ENCODE measurements at regions not wholly inside any gene's neighbourhood (a gene's known extent, or its start where the extent isn't known, plus 50 kb on each side); places are given as distances from the start of the nearest gene placed in this dataset.
A peak's percentile ranks its signal among the peaks of the same experiment; 100 is the strongest.

DNA sequence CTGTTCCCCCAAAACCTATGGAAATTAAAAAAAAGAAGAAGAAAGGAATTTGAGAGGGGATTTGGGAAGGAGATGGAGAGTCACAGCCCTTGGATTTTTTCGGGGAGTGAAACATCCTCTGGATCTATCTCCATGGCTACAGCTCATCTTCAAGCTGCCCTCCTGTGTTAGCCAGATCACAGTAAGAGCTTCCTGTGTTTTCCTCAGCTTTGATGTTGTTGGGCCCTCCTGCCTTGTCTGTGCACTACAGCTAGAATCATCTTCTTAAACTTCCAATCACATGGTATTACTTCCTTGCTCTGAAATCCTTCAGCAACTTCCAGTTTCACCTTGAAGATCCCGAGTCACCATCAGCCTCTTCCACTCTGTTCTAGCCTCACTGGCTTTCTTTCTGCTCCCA is 207.8 kb upstream of the ZFP64 start:
- DNase-seq (ENCODE audit: low read depth) = no peak
- TF ChIP-seq, protein P1, sequence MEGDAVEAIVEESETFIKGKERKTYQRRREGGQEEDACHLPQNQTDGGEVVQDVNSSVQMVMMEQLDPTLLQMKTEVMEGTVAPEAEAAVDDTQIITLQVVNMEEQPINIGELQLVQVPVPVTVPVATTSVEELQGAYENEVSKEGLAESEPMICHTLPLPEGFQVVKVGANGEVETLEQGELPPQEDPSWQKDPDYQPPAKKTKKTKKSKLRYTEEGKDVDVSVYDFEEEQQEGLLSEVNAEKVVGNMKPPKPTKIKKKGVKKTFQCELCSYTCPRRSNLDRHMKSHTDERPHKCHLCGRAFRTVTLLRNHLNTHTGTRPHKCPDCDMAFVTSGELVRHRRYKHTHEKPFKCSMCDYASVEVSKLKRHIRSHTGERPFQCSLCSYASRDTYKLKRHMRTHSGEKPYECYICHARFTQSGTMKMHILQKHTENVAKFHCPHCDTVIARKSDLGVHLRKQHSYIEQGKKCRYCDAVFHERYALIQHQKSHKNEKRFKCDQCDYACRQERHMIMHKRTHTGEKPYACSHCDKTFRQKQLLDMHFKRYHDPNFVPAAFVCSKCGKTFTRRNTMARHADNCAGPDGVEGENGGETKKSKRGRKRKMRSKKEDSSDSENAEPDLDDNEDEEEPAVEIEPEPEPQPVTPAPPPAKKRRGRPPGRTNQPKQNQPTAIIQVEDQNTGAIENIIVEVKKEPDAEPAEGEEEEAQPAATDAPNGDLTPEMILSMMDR (IDR thresholded peaks at IDR 0.05; ENCODE audit: low read depth, low read length, missing control alignments) = no peak
- H3K4me3 ChIP-seq (ENCODE audit: low read depth, low read length) = no peak overlapping the region
- in situ Hi-C loops (cut with HindIII; ENCODE audit: low sequenced_read_pairs) = no loop called here

DNA sequence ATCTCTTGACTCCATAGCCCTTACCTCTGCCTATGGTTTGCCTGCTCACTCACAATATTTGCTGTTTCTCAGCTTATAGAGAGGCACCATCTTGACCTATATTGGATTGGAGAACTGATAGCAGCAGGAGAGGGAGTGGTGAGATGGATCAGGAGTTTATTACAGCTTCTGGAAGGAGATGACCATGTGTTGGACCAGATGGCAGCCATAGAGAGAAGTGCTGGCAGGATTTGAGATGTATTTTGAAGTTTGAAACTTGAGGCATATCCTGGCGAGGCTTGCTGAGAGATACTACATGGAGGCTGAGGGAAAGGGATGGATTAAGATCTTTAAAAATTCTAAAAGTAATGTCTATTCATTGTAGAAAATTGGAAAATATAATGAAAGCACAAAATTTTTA is 198.0 kb upstream of the ZFP64 start:
- TF ChIP-seq, protein P1 (IDR thresholded peaks at IDR 0.05; ENCODE audit: low read depth, low read length, missing control alignments) = no peak
- no peak for DNase-seq (ENCODE audit: low read depth)
- H3K4me3 ChIP-seq (ENCODE audit: low read depth, low read length) = no peak overlapping the region
- in situ Hi-C loops (cut with HindIII; ENCODE audit: low sequenced_read_pairs) = no loop called here

DNA sequence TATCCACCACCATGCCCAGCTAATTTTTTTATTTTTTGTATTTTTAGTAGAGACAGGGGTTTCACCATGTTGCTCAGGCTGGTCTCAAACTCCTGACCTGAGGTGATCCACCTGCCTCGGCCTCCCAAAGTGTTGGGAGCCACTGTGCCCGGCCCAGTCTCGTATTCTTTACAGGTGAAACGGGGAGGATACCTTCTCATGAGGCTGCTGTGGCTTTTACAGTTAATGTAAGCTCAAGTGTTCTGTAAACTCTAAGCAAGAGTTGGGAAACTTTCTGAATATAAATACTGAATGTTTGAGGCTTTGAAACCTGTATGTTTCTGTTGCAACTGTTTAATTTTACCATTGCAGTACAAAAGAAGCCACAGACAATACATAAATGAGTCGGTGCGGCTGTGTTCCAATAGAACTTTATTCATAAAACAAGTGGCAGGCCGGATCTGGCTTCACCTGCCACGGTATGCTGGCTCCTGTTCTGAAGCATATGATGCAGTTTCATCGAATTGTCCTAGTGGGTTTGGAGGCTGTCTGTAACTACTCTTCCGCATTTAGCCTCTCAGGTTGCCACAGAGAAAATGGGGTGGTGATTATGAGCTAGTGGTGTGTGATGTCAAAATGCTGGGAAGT is 192.5 kb upstream of the ZFP64 start:
- DNase-seq (ENCODE audit: low read depth) = no peak

DNA sequence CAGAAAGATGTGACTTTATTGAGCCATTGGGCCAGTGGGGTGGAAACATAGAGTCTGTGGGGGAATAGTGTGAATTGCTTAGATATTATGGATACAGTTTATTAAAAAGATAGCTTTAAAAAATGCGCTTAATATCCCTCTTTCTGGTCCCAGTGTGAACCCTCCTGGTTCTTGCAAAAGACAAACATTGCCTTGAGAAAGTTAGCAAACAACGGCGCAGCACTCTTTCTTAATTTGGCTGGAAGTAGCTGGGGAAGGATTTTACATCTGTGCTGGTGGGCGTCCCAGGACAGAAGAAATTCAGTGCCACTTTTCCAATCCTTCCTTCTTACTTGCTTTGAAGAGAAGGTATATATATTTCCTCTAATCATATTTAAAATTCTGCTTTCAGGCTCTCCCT is 191.4 kb upstream of the ZFP64 start:
- DNase-seq (ENCODE audit: low read depth) = no peak
- TF ChIP-seq, protein P1 (IDR thresholded peaks at IDR 0.05; ENCODE audit: low read depth, low read length, missing control alignments) = no peak
- no peak overlapping the region for H3K4me3 ChIP-seq (ENCODE audit: low read depth, low read length)
- in situ Hi-C loops (cut with HindIII; ENCODE audit: low sequenced_read_pairs) = no loop called here

More for the DNA sequence above, 192.5 kb upstream of the ZFP64 start:
- no peak overlapping the region for H3K4me3 ChIP-seq (ENCODE audit: low read depth, low read length)
- in situ Hi-C loops (cut with HindIII; ENCODE audit: low sequenced_read_pairs) = no loop called here
- TF ChIP-seq, protein P1 (IDR thresholded peaks at IDR 0.05; ENCODE audit: low read depth, low read length, missing control alignments) = no peak

DNA sequence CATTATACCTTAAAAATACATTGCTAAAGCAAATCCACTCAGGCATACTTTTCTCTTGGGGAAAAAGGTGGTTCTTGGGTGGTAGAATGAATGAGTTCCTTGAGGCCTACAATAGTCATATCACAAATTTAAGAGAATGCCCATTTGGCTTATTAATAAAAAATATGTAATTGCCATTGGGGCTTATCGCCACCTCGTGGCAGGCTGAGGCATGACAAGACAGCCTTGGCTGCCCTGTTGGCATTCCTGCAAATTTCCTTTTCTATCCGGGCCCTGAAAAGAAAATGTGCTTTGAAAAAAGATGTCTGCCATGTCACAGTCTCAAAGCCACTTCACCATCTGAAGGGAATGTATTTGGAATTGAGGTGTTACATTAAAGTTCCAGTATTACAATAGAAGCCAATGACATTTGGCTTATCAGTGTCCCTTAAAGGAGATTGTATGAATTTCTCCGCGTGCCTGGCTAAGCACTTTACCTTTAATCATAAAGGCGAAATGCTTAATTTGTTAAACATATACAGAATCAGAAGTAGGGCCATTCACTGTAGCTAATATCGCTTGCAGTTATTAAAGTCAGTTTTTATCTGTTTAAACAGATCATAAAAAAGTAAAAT is 188.3 kb upstream of the ZFP64 start:
- no peak for DNase-seq (ENCODE audit: low read depth)
- TF ChIP-seq, protein P1 (IDR thresholded peaks at IDR 0.05; ENCODE audit: low read depth, low read length, missing control alignments) = peak; percentile 87
- in situ Hi-C loops (cut with HindIII; ENCODE audit: low sequenced_read_pairs) = no loop called here
- H3K4me3 ChIP-seq (ENCODE audit: low read depth, low read length) = no peak overlapping the region

DNA sequence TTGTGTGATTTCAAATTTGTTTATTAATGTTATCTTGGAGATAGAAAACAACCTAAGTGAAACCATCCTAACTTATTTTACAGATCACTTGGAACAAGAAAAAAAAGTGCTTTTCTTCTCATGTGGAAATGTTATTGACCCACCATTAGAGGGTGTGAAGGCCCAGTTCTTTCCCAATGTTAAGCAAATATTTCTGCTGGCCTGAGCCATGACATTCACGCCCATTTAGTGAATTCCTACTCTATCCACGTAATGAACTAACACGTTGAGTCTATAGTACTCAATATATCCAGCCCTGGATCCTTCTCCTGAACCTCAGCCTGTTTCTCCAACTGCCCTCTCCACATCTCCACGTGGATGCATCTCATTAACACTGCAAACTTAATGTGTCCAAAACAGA is 180.6 kb upstream of the ZFP64 start:
- in situ Hi-C loops (cut with HindIII; ENCODE audit: low sequenced_read_pairs) = no loop called here
- TF ChIP-seq, protein P1 (IDR thresholded peaks at IDR 0.05; ENCODE audit: low read depth, low read length, missing control alignments) = no peak
- H3K4me3 ChIP-seq (ENCODE audit: low read depth, low read length) = no peak overlapping the region
- DNase-seq (ENCODE audit: low read depth) = no peak
